NCI-H2081 treated with DMSO at 0.1 percent for 48 hours (cell line): ENCODE measurements at regions not wholly inside any gene's neighbourhood (a gene's known extent, or its start where the extent isn't known, plus 50 kb on each side); places are given as distances from the start of the nearest gene placed in this dataset.
"Not testable (repeated sequence)": the region's sequence is repeated elsewhere in the genome, so short reads cannot be mapped to it uniquely, and the experiment has no call there.

Experiments used
- DNase-seq: peaks from one replicate; lab custom pipeline; 2025; lab: John Stamatoyannopoulos, UW

DNA sequence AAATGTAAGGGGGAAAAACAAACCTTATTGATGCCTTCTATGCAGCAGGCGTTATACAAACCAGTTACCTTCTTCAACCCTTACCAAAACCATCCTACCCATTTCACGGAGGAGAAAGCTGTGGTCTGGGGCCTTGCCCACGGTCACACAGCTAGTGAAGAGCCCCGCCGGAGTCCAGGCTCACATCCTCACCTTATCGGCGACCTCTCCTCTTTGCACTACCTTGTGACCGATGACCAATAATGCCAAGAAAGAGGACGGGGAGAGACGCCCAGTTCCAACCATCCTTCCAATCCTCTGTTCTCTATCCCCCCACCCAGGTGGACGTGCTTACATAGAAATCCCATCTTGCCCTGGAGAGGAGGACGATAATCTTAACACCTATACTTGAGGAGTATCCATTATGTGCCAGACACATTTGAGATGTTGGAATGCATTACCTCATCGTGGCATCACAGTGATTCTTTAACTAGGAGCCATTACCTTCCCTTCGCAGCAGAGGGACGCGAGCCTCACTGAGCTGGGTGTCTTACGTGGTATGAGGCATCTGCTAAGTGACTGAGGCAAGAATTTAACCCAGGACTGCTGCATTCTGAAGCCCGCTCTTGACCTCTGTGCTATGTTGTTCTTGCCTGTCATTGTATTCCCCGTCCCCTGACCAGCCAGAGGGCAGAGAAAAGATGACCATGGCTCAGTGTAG, 253.7 kb upstream of the B3GAT1 start:
- DNase-seq: no peak

DNA sequence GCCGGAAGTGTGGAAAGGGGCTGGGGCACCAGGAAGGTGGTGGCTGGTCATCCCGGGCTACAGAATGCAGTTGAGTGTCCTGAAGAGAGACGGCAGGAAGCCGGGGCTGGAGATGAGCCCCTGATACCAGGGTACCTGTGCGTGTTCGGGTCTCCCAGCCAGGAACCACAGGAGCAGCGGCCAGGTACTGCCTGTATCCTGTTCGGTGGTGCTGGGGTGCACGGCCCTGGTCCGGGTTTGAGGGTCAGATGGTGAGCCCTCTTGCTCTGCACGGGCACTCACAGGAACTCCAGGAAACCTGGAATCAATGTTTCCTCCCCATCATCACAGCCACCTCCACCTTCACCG, 253.1 kb upstream of the B3GAT1 start:
- DNase-seq: no peak

DNA sequence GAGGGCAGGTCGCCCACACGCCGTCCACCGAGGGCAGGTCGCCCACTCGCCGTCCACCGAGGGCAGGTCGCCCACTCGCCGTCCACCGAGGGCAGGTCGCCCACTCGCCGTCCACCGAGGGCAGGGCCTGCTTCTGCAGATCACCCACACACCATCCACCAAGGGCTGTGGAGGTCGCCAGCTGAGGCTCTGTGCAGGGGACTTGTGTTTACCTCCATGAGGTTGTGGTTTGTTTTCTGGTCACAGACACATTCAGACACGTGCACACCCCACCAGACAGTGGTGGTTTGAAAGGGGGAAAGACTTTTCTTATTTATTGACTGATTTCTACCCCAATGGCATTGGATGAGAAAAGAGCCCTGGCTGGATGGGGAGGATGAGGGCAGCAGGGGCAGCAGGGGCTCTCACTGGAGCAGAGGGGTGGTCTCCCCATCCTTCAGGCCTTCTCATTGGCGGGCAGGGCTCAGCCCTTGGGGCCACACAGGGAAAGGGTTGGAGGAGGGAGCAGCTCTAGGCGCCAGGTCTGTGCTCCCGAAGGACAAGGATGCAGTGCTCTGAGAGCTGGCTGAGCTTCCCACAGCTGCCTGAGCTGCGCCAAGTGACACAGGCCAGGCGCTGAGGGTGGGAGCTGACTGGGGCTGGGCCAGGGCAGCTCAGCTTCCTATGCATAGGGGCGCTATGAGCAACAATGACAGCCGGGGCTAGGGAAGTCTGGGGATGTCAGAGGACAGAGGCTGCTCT, 252.6 kb upstream of the B3GAT1 start:
- DNase-seq: no peak

DNA sequence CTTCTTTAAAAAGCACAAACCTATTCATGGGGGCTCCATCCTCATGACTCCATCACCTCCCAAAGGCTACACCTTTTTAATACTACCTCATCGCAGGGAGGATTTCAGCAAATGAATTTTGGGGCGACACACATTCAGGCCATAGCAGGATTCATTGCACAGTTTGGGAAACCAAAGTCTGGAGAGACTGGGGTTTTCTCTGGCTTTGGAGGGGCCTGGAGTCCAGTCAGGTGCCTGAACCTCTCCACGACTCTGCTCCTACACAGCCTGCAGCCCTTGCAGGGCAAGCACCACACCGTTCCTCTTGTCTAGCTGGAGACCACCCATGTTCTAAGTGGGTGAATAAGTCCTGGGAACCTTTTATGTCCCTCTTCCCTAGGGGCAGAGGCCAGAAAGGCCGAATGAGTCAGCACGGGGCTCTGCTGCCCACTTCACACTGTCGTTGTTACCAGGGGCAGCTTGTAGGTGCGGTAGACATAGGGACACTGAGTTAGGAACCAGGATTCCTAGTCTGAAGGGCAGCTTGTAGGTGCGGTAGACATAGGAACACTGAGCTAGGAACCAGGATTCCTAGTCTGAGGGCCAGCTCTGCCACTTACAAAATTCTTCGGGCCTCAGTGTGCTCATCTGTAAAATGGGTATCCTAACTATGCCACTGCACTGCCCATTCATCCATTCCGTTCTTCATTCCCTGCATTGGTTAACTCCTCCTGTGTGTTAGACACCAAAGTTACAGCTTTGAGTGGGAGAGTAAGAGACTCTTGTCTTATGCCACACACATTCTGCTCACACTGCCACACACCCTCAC, 251.7 kb upstream of the B3GAT1 start:
- no peak for DNase-seq

DNA sequence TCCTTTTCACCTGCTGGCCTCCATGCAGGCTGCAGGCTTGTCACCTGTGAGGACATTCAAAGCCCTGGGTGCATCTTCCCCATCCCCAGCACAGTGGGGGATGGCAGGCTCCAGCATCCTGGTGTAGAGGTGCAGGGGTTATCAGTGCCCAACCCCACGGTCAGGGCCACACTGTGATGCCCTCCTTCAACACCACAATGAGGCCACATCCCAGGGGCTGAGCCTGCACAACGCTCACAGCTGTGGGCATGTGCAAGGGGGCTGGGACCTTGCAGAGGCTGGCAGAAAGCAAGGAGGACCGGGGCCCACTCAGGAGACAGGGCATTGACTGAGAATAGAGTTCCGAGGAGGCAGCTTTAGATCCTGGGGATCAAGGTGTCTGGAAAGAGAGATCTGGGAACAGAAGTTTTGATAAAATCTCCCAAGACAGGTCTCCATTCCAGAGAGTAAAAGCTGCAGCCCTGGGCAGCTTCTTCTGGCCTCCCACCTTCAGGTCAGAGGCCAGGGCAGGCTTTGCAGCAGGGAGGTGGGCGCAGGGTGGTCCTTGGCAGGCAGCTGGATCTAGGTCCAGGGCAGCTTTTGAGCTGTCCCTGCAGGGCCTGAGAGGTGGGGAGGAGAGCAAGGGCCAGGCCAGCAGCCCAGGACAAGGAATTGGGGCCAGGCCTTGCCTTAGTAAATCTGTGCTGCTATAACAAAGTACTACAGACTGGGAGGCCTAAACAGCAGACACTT, 250.8 kb upstream of the B3GAT1 start:
- no peak for DNase-seq

DNA sequence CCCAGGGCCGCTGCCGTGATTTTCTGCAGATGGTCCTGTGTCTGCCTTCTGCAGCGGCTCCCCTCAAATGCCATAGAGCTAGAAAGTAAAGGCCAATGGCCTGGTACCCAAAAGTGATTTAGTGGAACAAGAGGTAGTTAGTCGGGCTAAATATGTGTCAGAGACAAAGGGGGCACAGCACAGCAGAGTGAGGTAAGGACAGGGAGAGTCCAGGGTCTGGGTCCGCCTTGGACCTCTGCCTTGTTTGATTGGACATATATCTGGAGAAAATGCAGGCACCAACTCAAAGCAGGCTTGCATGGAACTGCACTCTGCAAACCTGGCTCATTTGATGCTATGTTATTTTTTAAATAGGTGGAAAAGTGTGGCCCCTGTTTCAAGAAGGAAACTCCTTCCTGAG, 249.6 kb upstream of the B3GAT1 start:
- no peak for DNase-seq

DNA sequence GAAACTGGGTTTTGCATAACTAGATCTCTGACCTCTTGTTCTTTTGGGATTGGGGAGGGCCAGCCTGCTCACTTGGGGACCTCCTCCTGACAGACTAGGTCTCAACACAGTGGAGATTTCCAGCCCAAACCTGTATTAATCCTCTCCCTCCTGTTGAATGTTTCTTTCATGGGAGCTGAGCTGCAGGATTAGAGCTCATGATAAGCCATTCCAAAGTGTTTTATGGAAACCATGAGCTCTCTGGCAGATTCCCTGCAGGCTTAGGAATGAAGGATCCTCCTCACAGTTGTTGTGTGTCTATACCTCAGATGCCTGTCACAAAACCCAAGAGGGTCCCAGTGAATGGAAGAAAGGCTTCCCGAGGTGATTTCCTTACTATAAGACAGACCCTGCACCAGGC, 248.4 kb upstream of the B3GAT1 start:
- no peak for DNase-seq

DNA sequence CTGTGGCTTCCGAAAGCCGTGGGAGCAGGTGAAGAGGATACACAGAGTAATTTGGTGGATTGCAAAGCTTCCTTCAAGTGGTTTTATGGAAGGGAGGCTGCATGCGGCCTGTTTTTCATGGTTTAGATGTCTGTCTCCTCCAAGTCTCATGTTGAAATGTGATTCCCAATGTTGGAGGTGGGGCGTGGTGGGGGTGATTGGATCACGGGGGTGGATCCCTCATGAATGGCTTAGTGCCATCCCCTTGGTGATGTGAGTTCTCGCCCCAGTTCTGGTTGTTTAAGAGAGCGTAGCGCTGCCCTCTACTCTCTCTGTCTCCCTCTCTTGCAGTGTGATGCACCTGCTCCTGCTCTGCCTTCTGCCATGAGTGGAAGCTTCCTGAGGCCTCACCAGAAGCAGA, 247.8 kb upstream of the B3GAT1 start:
- no peak for DNase-seq

DNA sequence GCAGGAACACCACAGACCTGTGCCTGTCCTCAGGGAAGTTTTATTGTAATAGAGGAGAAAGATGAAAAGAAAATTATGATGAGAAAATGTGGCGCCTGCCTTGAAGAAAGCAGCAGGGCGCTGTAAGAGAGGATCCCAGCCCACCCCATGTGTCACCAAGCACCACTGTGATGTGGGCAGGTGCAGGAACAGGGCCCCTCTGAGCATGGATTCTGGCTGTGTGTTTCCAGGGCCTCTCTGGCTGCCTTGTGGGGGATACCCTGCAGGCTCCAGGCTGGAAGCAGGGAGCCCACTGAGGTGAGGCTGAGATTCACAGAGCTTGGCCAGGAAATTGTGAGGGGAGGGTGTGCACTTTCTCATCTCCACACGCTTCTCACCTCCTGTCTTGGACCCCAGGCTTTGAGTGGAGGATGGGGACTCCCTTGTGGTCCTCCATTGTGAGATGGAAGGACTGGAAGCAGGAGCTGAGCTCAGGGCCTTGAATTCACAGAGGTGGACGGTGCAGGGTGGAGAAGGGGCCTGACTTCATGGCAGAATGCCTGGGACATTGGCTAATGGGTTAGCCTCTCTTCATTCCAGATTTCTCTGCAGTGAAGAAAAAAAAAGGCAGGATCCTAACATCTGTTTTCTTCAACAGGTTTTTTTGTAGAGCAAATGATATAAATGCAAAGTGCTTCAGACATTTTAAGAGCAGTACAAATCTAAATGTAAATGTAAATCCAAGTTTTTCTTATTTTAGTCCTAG, 246.6 kb upstream of the B3GAT1 start:
- DNase-seq: no peak

DNA sequence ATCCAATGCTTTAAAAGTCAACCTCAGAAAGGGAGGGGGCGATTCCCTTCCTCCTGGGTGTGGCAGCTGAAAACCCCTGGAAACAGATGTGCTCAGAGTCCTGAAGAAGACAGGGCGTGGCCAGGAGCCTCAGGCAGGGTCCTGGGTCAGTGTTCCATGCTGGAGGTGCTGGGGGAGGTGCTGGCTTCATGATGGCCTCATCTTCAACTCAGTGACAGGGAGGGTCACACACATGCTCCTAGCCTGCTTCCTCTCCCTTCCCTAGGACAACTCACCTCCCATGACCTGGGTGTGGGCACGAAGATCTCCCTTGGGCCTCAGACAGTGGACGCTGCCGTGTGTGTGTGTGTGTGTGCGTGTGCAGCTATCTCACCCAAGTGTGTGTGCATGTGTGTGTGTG, 245.6 kb upstream of the B3GAT1 start:
- no peak for DNase-seq

DNA sequence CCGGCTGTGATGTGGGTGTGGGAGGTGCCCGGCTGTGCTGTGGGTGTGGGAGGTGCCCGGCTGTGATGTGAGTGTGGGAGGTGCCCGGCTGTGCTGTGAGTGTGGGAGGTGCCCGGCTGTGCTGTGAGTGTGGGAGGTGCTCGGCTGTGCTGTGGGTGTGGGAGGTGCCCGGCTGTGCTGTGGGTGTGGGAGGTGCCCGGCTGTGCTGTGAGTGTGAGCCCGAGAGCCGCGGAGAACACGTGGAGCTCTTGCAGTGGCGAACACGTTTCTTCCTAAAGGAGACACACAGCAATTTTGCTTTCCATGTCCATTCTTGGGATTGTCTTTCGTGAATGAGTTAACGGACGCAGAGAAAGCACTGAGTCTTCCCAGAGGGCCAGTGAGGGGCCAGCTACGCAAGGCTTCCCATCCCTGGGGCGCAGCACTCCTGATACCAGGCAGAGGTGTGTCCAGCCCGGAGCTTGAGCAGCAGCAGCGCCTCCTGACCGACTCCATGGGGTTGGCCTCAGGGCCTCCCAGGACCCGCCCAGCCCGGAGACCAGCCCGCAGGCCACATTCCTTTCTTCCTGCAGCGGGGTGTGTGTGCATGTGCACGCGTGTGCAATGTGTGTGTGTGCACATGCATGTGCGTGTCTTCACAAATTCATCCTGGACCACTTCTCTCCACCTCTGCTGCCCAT, 245.0 kb upstream of the B3GAT1 start:
- DNase-seq: no peak

DNA sequence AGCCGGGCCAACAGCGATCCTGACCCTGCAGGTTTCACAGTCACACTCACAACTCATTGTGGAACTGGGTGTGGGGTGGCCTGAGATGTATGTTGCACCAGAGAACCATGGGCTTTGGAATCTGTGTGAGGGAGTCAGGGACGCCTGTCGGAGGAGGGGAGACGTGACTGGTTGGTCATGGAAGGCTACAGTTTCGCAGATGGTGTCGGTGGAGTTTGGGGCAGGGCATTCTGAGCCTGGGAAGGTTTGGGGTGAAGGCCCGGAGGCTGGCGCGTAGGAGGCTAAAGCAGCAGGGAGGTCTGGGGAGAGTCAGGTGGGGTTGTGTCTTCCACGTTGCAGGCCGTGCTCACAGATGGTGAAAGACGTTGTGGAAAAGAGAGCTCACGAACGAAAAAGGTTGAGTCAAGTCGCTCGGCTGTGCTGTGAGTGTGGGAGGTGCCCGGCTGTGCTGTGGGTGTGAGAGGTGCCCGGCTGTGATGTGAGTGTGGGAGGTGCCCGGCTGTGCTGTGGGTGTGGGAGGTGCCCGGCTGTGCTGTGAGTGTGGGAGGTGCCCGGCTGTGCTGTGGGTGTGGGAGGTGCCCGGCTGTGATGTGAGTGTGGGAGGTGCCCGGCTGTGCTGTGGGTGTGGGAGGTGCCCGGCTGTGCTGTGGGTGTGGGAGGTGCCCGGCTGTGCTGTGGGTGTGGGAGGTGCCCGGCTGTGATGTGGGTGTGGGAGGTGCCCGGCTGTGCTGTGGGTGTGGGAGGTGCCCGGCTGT, 244.2 kb upstream of the B3GAT1 start:
- not testable (repeated sequence) for DNase-seq

DNA sequence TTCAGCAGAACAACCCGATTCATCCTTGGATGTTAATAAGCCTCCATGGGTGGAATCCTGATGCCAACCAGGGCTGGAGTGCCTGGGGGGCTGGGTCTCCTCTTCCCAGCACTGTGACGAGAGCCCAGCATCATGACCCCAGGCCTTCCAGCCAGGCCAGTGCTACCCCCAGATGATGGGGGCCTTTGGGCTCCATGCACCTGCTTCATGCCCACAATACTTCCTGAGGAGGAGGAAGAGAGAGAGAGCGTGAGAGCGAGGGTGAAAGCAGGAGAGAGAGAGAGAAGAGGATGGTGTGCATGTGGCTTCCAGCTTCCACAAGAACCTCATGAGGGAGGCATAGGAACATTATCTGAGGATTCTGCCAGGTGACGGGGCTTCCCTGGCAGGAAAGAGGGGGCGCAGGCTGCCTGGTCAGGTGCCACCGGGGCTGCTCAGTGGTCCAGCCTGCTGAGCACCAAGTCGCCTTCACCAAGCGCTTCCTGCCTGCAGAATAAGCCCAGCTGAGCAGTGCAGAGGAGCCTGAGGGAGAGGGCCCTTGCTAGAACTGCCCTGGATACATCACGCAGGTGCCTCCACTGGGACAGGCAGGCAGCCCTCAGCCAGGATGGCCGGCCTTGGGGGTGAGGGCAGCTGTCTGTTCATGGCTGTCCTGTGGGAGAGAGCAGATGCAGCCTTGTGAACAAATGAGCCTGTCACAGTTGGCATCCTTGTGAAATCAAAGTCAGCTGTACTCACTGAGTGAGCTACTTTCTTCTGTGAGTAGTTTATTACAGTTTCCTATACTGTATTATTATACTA, 243.3 kb upstream of the B3GAT1 start:
- DNase-seq: no peak

DNA sequence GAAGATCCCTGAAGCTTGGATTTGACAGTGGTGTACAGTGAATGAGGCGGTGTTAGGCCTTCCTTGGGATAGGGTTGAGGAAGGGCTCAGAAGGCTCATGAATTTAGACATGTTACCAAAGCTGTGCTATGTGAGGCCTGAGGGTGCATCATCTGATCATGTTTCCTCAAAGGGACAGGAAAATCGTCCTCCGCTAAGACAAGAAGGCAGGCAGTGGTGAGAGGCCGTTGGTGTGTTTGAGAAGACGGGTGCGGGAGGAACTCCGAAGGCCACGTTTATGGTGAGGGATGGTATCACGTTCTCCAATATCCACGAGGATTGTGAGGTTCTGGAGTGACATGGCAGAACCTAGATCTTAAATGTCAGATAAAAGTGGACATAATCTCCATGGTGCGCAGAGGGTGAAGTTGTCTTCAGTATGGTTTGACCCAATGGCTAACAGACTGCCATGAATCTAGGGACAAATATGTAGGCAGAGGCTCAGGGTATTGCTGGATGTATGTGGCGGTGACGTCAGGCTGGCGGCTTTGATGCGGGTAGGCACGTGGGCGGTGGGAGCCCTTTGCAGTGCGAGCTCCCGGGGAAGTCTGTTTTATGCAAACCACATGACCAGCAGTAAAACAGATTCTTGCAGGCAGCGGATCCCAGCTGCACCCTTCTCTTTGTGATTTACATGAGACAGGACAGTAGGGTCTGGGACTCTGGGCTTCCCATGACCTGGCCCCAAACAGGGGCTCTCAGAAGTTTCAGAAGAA, 242.3 kb upstream of the B3GAT1 start:
- no peak for DNase-seq

DNA sequence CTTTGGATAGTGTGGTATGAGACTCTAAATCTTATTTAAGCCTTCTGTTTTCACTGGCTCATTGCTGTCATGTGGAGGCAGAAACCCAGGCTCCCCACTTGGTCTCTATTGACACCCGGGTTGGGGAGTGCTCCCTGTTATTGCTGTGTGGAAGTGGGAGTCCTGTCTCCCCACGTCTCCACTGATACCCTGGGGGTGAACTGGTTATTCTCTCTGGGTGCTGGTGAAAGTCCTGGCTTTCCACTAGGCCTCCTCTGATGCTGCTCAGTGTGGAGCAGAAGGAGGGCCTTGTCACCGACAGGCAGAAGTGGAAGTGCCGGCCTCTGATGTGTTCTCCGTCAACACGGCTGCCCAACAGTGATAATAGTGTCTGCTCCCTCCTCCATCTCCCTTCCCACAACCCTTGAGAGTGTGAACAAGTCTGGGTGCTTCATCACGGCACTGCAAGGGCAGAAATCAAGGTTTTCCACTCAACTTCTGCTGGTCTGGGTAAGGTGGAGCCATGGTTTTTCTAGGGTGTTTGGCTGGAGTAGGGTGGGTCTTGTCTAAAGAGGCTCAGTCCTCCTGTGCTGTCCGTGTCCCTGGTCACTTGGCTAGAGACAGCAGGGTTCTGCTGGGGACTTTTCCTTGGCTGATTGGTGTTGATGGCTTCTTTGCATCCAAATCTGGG, 240.7 kb upstream of the B3GAT1 start:
- DNase-seq: no peak

DNA sequence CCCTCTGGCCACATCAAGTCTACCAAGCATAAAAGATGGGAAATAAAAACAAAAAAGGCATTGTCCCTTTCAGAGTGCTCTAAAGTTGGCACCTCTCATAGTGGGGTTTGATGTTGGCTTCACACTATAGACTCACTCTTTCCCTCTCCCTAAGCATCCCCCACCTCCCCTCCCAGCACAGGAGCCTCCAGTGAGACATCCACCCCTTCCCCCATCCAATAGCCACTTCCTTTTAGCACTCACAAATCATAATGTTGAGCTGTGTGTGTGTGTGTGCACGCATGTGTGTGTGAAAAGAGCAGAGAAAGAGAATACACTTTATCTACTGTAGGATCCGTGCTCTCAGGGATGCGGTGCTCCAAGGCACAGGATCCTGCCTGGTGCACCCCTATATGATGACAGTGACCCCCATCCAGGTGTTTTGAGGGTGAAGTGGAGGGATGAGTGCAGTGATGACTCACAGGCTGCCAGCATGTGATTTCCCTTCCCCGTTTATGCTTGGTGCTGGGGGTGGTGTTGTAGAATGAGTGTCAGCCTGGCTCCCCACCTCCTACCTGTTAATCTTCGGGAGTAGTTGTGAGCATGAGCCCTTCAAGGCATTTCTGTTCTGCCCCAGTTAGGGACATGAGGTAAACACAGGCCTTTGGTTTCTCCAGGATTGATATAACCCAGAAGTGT, 235.2 kb upstream of the B3GAT1 start:
- DNase-seq: no peak

DNA sequence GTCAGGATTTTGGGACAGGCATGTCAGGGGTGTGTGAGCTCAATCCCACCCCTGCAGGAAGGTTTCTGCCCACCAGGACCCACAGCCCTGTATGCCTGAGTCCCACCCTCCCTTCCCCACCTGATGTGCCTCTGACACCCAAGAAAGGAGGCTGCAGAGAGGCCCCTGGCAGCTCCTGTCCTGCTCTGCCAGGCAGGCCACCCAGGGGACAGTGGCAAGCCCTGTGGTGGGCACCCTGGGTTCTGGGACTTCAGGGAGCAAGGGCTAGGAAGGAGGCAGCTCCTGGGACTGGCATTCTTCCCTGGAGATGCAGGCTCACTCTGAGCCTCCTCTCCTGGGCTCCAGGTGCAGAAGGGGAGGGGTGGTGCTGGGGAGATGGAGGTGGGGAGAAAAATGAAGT, 234.5 kb upstream of the B3GAT1 start:
- no peak for DNase-seq

DNA sequence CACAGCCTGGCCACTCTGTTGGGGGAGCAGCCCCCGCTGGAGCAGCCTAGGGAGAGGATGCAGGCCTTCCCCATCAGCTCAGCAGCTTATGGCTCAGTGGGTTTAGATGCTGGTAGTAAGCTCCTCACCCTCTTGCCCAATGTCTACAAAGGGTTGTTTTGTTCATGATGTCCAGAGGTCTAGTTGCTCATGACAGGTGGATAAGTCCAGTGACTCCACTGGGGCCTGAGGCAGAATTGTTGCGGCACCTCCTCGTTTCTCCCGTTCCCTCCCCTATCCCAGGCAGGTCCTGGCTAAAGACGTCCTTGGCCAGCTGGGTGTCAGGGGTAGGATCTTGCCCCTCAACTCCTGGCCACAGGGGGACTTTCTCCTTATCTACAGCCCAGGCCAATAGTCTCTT, 233.5 kb upstream of the B3GAT1 start:
- DNase-seq: no peak
